ENCODE measurements at regions not wholly inside any gene's neighbourhood (a gene's known extent, or its start where the extent isn't known, plus 50 kb on each side); places are given as distances from the start of the nearest gene placed in this dataset.

DNA sequence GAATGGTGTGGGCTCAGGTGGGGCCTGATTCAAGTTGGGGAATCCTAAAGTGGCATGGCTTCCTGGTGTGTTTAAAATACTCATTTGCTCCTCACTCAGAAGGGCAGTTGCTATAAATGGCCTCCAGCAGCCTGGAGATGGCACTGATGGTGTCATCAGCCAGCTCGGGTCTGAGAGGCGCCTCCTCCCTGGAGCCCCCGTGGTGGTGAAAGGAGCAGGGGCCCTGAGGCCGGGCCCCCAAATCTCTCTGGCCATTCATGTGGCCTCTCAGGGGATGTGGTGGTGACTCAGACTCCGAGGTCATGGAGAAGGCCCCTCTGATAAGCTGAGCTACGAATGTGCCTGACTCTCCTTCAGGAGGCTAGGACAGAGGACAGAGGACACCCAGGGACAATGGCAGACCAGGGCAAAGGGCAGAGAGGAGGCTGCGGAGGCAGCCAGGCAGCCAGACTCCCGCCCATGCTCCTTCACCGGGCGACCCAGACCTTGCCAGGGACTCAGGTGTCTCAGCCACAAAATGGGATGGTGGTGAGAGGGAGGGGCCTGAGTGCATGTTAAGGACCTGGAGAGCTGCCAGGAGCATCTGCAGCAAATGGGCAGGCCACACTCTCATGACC is 129.2 kb downstream of the CTTN start:
- peaks cover 47 to 48% of the 10 kb centered on the region in 2 experiments for H3K4me1 Mint-ChIP-seq
- Histone ChIP-seq H2BK5ac (ENCODE audit: insufficient read length, low read length) (no peak overlapping the region), H3K14ac (ENCODE audit: insufficient read depth, low read length) (no peak overlapping the region), H3K4me2 (ENCODE audit: insufficient read depth, insufficient read length, low read length) (no peak overlapping the region), H2AFZ (ENCODE audit: low read length) (no peak overlapping the region), H2BK20ac (ENCODE audit: low read depth, low read length, poor library complexity, severe bottlenecking) (no peak overlapping the region), H4K8ac (replicated peaks; ENCODE audit: insufficient read length, low read depth, low read length) (no peak overlapping the region), H3K79me1 (ENCODE audit: insufficient read depth, low read depth, low read length, poor library complexity, severe bottlenecking) (no peaks in the 10 kb centered on the region), H3K27ac (ENCODE audit: insufficient read length, low read depth, low read length) (no peak overlapping the region), H4K91ac (ENCODE audit: insufficient read length, low read depth, low read length) (no peak overlapping the region), H3K27me3 (ENCODE audit: insufficient read depth, low read length) (no peaks in the 10 kb centered on the region), H3K9me3 (ENCODE audit: control insufficient read depth, low read depth, low read length) (no peaks in the 10 kb centered on the region), H3K79me2 (ENCODE audit: insufficient read depth, low read length) (no peaks in the 10 kb centered on the region), H3K56ac (ENCODE audit: insufficient read length, low read depth, low read length) (no peak overlapping the region), H2AK5ac (ENCODE audit: insufficient read length, low read length) (no peak overlapping the region), H3K4ac (ENCODE audit: low read depth, low read length) (no peak overlapping the region), H3T11ph (ENCODE audit: low read length) (no peak overlapping the region), H3K23me2 (ENCODE audit: insufficient read length, low read depth, low read length, poor library complexity, severe bottlenecking) (no peaks in the 10 kb centered on the region), H2BK120ac (ENCODE audit: low read depth, low read length, poor library complexity, severe bottlenecking) (no peak overlapping the region), H2BK15ac (ENCODE audit: low read depth, low read length) (no peak overlapping the region), H3K9ac (ENCODE audit: extremely low read depth, insufficient read length, low read length) (no peak overlapping the region), H3K18ac (ENCODE audit: insufficient read length, low read depth, low read length) (no peak overlapping the region), H4K20me1 (ENCODE audit: control insufficient read depth, insufficient read depth, insufficient read length) (no peaks in the 10 kb centered on the region), H3K23ac (ENCODE audit: insufficient read length, low read depth, low read length) (no peak overlapping the region), H3K4me1 (ENCODE audit: insufficient read depth, low read length) (peaks cover 19% of the 10 kb centered on the region; the same call in 1 of the 2 replicates), H4K5ac (ENCODE audit: insufficient read length, low read depth, low read length) (no peak overlapping the region), H2BK12ac (ENCODE audit: insufficient read length, low read depth, low read length) (no peak overlapping the region)
- H3K36me3 Mint-ChIP-seq (ENCODE audit: insufficient read depth in 1 of 3, low read depth in 3 of 3): no peaks in the 10 kb centered on the region
- no peak for DNase-seq
- WGBS (ENCODE audit: extremely low coverage, insufficient read length, low lambda C conversion rate): no CpG with 5 or more reads among the region's 10 CpGs
- TF ChIP-seq, protein P1, sequence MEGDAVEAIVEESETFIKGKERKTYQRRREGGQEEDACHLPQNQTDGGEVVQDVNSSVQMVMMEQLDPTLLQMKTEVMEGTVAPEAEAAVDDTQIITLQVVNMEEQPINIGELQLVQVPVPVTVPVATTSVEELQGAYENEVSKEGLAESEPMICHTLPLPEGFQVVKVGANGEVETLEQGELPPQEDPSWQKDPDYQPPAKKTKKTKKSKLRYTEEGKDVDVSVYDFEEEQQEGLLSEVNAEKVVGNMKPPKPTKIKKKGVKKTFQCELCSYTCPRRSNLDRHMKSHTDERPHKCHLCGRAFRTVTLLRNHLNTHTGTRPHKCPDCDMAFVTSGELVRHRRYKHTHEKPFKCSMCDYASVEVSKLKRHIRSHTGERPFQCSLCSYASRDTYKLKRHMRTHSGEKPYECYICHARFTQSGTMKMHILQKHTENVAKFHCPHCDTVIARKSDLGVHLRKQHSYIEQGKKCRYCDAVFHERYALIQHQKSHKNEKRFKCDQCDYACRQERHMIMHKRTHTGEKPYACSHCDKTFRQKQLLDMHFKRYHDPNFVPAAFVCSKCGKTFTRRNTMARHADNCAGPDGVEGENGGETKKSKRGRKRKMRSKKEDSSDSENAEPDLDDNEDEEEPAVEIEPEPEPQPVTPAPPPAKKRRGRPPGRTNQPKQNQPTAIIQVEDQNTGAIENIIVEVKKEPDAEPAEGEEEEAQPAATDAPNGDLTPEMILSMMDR (conservative IDR thresholded peaks at IDR 0.05): no peak
- H3K9me3 Mint-ChIP-seq: no peaks in the 10 kb centered on the region
- H3K4me3 Mint-ChIP-seq: no peak overlapping the region
- no peaks in the 10 kb centered on the region for H3K27me3 Mint-ChIP-seq (ENCODE audit: low read depth)
- peak overlapping the region in 1 of 3 experiments; percentile 87; a peak in 1 of 7 replicates for H3K27ac Mint-ChIP-seq
